ENCODE measurements at regions not wholly inside any gene's neighbourhood (a gene's known extent, or its start where the extent isn't known, plus 50 kb on each side); places are given as distances from the start of the nearest gene placed in this dataset.

DNA sequence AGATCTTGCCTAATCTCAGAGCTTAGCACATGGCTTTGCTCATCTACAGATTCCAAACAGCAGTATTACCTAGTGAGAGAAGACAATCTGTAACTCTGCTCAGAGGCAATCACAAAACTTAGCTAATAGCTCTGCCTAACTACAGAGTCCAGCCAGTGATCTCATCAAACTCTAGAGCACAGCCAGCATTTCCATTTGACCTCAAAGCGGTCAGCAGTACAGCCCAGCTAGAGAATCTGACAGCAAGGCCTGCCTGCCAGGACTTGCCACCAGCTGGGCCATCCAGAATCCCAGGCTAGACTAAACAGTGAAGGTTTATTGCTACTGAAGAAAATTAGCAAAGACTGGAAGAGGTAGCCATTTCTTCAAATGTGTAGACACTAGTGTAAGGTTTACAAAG, 217.9 kb upstream of the VLDLR start:
- Histone ChIP-seq H3K4me3 (replicated peaks in 1 of 3) (no peak overlapping the region), H3K27ac (no peak overlapping the region), H3K9me3 (no peaks in the 10 kb centered on the region), H3K36me3 (no peaks in the 10 kb centered on the region), H3K4me1 (no peaks in the 10 kb centered on the region), H3K27me3 (no peaks in the 10 kb centered on the region)
- no peak for DNase-seq
- intact Hi-C loops (cut with DNase I): no loop called here
- TF ChIP-seq POLR2A (IDR thresholded peaks at IDR 0.05): no peak
- TF ChIP-seq, protein P1, sequence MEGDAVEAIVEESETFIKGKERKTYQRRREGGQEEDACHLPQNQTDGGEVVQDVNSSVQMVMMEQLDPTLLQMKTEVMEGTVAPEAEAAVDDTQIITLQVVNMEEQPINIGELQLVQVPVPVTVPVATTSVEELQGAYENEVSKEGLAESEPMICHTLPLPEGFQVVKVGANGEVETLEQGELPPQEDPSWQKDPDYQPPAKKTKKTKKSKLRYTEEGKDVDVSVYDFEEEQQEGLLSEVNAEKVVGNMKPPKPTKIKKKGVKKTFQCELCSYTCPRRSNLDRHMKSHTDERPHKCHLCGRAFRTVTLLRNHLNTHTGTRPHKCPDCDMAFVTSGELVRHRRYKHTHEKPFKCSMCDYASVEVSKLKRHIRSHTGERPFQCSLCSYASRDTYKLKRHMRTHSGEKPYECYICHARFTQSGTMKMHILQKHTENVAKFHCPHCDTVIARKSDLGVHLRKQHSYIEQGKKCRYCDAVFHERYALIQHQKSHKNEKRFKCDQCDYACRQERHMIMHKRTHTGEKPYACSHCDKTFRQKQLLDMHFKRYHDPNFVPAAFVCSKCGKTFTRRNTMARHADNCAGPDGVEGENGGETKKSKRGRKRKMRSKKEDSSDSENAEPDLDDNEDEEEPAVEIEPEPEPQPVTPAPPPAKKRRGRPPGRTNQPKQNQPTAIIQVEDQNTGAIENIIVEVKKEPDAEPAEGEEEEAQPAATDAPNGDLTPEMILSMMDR (IDR thresholded peaks at IDR 0.05): no peak
- 0 to 39% methylated on average over 1 of the region's 1 CpG for WGBS, 2 donors

DNA sequence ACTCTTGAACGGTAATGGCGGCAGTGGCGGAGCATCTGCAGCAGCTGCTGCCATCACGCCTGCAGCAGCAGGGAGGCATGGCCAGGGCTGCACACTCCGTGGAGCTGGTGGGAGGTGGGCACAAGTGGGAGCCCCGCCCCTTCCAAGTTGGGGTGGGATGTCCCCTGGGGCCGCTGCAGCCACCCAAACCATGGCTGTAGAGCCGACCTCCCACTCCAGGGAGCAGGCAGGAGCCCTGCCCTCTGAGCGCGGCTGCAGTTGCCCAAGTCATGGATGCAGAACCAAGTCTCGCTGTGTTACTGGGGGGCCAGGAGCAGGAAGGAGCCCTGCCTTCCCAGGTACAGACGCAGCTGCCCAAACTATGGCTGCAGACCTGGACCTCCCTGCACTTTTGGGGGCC, 215.3 kb upstream of the VLDLR start:
- DNase-seq: no peak
- no peak overlapping the region for H3K27ac ChIP-seq
- no peaks in the 10 kb centered on the region for H3K9me3 ChIP-seq
- H3K36me3 ChIP-seq: no peaks in the 10 kb centered on the region
- 88 to 91% methylated on average over 8 of the region's 12 CpGs for WGBS, 2 donors
- no peak overlapping the region for H3K4me3 ChIP-seq (replicated peaks in 1 of 3)
- no peaks in the 10 kb centered on the region for H3K27me3 ChIP-seq
- TF ChIP-seq, protein P1 (IDR thresholded peaks at IDR 0.05): no peak
- TF ChIP-seq POLR2A (IDR thresholded peaks at IDR 0.05): no peak
- H3K4me1 ChIP-seq: peaks cover 0 to 1% of the 10 kb centered on the region in 2 donors
- intact Hi-C loops (cut with DNase I): no loop called here

DNA sequence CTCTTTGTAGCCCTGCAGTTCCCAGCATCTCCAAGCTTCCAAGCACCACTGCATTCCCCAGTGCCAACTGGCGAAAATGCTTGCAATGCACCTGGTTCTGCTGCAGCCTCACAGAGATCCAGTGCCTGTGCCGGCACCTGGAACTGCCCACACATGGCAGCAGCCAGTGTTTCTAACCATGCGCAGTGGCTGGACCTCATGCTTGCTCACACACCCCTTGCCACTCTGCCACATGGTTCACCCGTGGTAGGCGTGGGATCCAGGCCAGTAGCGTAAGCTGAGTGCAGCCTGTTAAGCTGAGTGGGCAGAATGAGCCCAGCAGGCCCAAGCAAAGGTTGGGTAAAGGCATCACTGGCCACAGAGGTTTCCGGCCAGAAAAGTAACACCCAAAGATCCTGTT, 214.1 kb upstream of the VLDLR start:
- no peak overlapping the region for H3K27ac ChIP-seq
- H3K4me3 ChIP-seq (replicated peaks in 1 of 3): no peak overlapping the region
- H3K36me3 ChIP-seq: no peaks in the 10 kb centered on the region
- DNase-seq: no peak
- intact Hi-C loops (cut with DNase I): no loop called here
- H3K4me1 ChIP-seq: peaks cover 0 to 7% of the 10 kb centered on the region in 2 donors
- H3K9me3 ChIP-seq: no peaks in the 10 kb centered on the region
- no peaks in the 10 kb centered on the region for H3K27me3 ChIP-seq
- TF ChIP-seq, protein P1 (IDR thresholded peaks at IDR 0.05): no peak
- TF ChIP-seq POLR2A (IDR thresholded peaks at IDR 0.05): no peak
- 89 to 94% methylated on average over 7 of the region's 7 CpGs for WGBS, 2 donors

DNA sequence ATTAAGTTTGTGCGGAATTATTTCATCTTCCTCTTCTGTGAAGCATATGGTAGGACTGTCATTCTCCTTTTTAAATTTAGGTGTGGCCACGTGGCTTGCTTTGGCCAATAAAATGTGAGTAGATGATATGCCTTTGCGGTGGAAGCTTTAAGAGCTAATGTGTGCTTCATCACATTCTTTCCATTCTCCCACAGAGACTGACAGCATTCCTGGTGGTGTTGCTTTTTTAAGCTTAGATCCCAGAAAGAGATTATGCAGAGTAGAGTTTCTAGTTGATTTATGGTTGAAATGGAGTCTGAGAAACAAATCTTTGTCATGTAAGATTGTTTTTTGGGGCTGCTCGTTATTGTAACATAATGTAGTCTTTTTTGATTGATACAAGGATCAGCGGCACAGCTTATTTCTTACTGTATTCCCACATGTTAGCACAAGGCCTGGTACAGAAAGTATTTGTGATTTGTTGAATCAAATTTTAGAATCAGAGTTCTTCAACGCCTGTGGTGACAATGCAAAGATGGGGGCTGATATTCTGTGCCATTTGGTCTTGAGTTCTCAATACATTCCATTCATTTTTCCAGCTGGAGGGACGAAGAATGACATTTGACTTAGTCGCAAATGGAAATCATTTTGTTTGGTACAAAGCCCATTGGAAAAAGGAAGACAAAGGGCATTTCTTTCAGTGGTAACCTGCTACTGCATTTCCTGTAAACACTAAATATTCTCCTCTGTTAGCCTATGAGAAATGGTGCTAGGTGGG, 209.9 kb upstream of the VLDLR start:
- DNase-seq: no peak
- TF ChIP-seq, protein P1 (IDR thresholded peaks at IDR 0.05): no peak
- TF ChIP-seq POLR2A (IDR thresholded peaks at IDR 0.05): no peak
- intact Hi-C loops (cut with DNase I): no loop called here
- Histone ChIP-seq H3K27me3 (no peaks in the 10 kb centered on the region), H3K9me3 (no peaks in the 10 kb centered on the region), H3K4me1 (peaks cover 0 to 7% of the 10 kb centered on the region in 2 donors), H3K4me3 (replicated peaks in 1 of 3) (no peak overlapping the region), H3K27ac (no peak overlapping the region), H3K36me3 (no peaks in the 10 kb centered on the region)
- WGBS, 2 donors: 64 to 67% methylated on average over 8 of the region's 8 CpGs

DNA sequence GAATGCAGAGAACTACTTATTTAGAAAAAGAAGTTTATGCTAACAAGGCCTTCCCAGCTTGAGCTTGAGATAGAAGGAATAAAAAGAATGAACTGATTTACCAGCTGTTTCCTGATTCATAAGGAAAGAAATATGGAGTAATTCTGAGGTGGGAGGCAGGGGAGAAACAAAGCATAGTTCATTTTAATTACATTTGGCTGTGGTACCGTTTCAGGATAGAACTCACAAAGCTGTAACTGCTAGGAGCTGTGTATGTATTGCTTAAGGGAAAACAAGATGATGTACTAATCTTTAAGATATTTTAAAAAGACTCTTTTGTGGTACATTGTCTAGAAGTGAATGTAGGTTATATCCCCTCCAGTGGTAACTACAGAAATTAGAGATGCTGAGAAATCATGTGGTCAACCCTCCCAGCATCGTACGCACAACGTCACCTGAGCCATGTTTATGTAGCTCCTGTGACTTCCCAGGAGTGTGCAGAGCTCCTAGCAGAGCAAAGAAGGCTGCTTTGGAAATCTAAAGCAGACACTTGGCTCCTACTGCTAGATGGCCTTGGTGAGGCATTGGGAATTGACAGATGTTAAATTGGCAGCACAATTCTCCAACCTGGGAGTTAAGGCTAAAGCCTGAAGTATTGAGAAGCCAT, 208.3 kb upstream of the VLDLR start:
- TF ChIP-seq POLR2A (IDR thresholded peaks at IDR 0.05): no peak
- TF ChIP-seq, protein P1 (IDR thresholded peaks at IDR 0.05): no peak
- Histone ChIP-seq H3K36me3 (no peaks in the 10 kb centered on the region), H3K9me3 (no peaks in the 10 kb centered on the region), H3K4me3 (replicated peaks in 1 of 3) (no peak overlapping the region), H3K4me1 (peaks cover 0 to 7% of the 10 kb centered on the region in 2 donors), H3K27ac (no peak overlapping the region), H3K27me3 (no peaks in the 10 kb centered on the region)
- intact Hi-C loops (cut with DNase I): no loop called here
- WGBS, 2 donors: 58 to 79% methylated on average over 4 of the region's 4 CpGs
- DNase-seq: no peak
